Stimulated activated CD8-positive, alpha-beta memory T cell treated with anti-CD3 and anti-CD28 coated beads, Interleukin-7, amount 100 ng/mL, for 24 hours (primary cell): ENCODE measurements at regions not wholly inside any gene's neighbourhood (a gene's known extent, or its start where the extent isn't known, plus 50 kb on each side); places are given as distances from the start of the nearest gene placed in this dataset.
"Not testable (repeated sequence)": the region's sequence is repeated elsewhere in the genome, so short reads cannot be mapped to it uniquely, and the experiment has no call there.

Experiments
- DNase-seq: peaks from one replicate; pipeline ENCODE4 v3.0.0-alpha.2; 2020; ENCODE audit warnings: low read depth

- no peak for DNase-seq
Observed at GRCh38 chr16:80008857-80009256, 408.3 kb upstream of the MAF start.

GRCh38 chr16:80007231-80007630 is 406.7 kb upstream of the MAF start:
- DNase-seq: no peak

- DNase-seq: no peak
Observed at GRCh38 chr16:80006241-80007215, 406.0 kb upstream of the MAF start.

- no peak for DNase-seq
Observed at GRCh38 chr16:80004113-80004512, 403.6 kb upstream of the MAF start.

- DNase-seq: no peak
Observed at GRCh38 chr16:80002261-80002660, 401.7 kb upstream of the MAF start.

- no peak for DNase-seq
Observed at GRCh38 chr16:79998143-79998542, 397.6 kb upstream of the MAF start.

- DNase-seq: no peak
Observed at GRCh38 chr16:79997257-79997656, 396.7 kb upstream of the MAF start.

GRCh38 chr16:79996321-79996720 is 395.8 kb upstream of the MAF start:
- no peak for DNase-seq

- DNase-seq: no peak
Observed at GRCh38 chr16:79995315-79995714, 394.8 kb upstream of the MAF start.

GRCh38 chr16:79994418-79994817 is 393.9 kb upstream of the MAF start:
- no peak for DNase-seq

GRCh38 chr16:79993629-79994209 is 393.2 kb upstream of the MAF start:
- no peak for DNase-seq

GRCh38 chr16:79991969-79992368 is 391.4 kb upstream of the MAF start:
- DNase-seq: no peak

GRCh38 chr16:79988721-79989220 is 388.2 kb upstream of the MAF start:
- no peak for DNase-seq

GRCh38 chr16:79988089-79988488 is 387.6 kb upstream of the MAF start:
- DNase-seq: no peak

- DNase-seq: no peak
Observed at GRCh38 chr16:79986352-79986751, 385.8 kb upstream of the MAF start.

- DNase-seq: no peak
Observed at GRCh38 chr16:79985606-79986005, 385.1 kb upstream of the MAF start.

GRCh38 chr16:79984149-79984548 is 383.6 kb upstream of the MAF start:
- DNase-seq: not testable (repeated sequence)

- no peak for DNase-seq
Observed at GRCh38 chr16:79982862-79983261, 382.3 kb upstream of the MAF start.

- no peak for DNase-seq
Observed at GRCh38 chr16:79982361-79982760, 381.8 kb upstream of the MAF start.

- DNase-seq: no peak
Observed at GRCh38 chr16:79981814-79982213, 381.3 kb upstream of the MAF start.

- DNase-seq: no peak
Observed at GRCh38 chr16:79980650-79981521, 380.3 kb upstream of the MAF start.
